Smooth muscle cell (in vitro differentiated cells): ENCODE measurements at regions not wholly inside any gene's neighbourhood (a gene's known extent, or its start where the extent isn't known, plus 50 kb on each side); places are given as distances from the start of the nearest gene placed in this dataset.

Experiments used
- DNase-seq: peaks from one replicate; lab custom pipeline; 2025; ENCODE audit not compliant: unreplicated experiment; lab: John Stamatoyannopoulos, UW
- H2AFZ ChIP-seq: fragments of 200-600 bp; sonication (generic); 2 replicates; pipeline ENCODE4 v1.6.0; 2016; ENCODE audit warnings: antibody characterized with exemption, low read depth, mild to moderate bottlenecking
- H3F3A ChIP-seq: fragments of 200-600 bp; sonication (generic); 2 replicates; pipeline ENCODE4 v1.6.0; 2017; ENCODE audit warnings: antibody characterized with exemption, low read depth
- H3K27ac ChIP-seq: fragments of 200-600 bp; sonication (generic); 2 replicates; pipeline ENCODE4 v1.5.1; 2016; ENCODE audit warnings: low read depth, mild to moderate bottlenecking
- H3K27me3 ChIP-seq: fragments of 200-600 bp; sonication (generic); 2 replicates; pipeline ENCODE4 v1.6.1; 2016; ENCODE audit warnings: low read depth, mild to moderate bottlenecking
- H3K36me3 ChIP-seq: fragments of 200-600 bp; sonication (generic); 2 replicates; pipeline ENCODE4 v1.5.1; 2016; ENCODE audit warnings: low read depth
- H3K4me1 ChIP-seq: fragments of 200-600 bp; sonication (generic); 2 replicates; pipeline ENCODE4 v1.5.1; 2016; ENCODE audit warnings: low read depth
- H3K4me2 ChIP-seq: fragments of 200-600 bp; sonication (generic); 2 replicates; pipeline ENCODE4 v1.6.0; 2016; ENCODE audit warnings: mild to moderate bottlenecking
- H3K4me3 ChIP-seq: fragments of 200-600 bp; sonication (generic); 2 replicates; pipeline ENCODE4 v1.5.1; 2016; ENCODE audit warnings: mild to moderate bottlenecking
- H3K79me2 ChIP-seq: fragments of 200-600 bp; sonication (generic); 2 replicates; pipeline ENCODE4 v1.6.0; 2016; ENCODE audit warnings: low read depth, mild to moderate bottlenecking
- H3K9ac ChIP-seq: fragments of 200-600 bp; sonication (generic); 2 replicates; pipeline ENCODE4 v1.6.0; 2016; ENCODE audit warnings: low read depth
- H3K9me3 ChIP-seq: fragments of 200-600 bp; sonication (generic); replicated peaks from 2 replicates; pipeline ENCODE4 v1.5.1; 2016; ENCODE audit warnings: low read depth
- H4K20me1 ChIP-seq: fragments of 200-600 bp; sonication (generic); 2 replicates; pipeline ENCODE4 v1.6.0; 2016; ENCODE audit warnings: low read depth
- WGBS: methylation state at CpG from one replicate; pipeline ENCODE4 v1.1.7; 2016; ENCODE audit warnings: low lambda C conversion rate; 5-methylcytosine and 5-hydroxymethylcytosine counted together
- TF ChIP-seq, protein P1 (sequence below): fragments of 200-600 bp; sonication (generic); IDR thresholded peaks from 2 replicates; pipeline ENCODE4 v1.5.1; 2017; ENCODE audit warnings: borderline replicate concordance, mild to moderate bottlenecking, antibody characterized with exemption; ENCODE audit not compliant: insufficient read depth, poor library complexity, severe bottlenecking

- TF ChIP-seq, protein P1, sequence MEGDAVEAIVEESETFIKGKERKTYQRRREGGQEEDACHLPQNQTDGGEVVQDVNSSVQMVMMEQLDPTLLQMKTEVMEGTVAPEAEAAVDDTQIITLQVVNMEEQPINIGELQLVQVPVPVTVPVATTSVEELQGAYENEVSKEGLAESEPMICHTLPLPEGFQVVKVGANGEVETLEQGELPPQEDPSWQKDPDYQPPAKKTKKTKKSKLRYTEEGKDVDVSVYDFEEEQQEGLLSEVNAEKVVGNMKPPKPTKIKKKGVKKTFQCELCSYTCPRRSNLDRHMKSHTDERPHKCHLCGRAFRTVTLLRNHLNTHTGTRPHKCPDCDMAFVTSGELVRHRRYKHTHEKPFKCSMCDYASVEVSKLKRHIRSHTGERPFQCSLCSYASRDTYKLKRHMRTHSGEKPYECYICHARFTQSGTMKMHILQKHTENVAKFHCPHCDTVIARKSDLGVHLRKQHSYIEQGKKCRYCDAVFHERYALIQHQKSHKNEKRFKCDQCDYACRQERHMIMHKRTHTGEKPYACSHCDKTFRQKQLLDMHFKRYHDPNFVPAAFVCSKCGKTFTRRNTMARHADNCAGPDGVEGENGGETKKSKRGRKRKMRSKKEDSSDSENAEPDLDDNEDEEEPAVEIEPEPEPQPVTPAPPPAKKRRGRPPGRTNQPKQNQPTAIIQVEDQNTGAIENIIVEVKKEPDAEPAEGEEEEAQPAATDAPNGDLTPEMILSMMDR = no peak
- Histone ChIP-seq H3K27me3 (no peaks in the 10 kb centered on the region), H3K79me2 (no peaks in the 10 kb centered on the region), H3K9ac (no peak overlapping the region), H3K27ac (no peak overlapping the region), H3K4me2 (no peak overlapping the region), H3K4me3 (no peak overlapping the region), H3K36me3 (no peaks in the 10 kb centered on the region), H2AFZ (no peak overlapping the region), H3K9me3 (no peaks in the 10 kb centered on the region), H3K4me1 (no peaks in the 10 kb centered on the region), H3F3A (no peaks in the 10 kb centered on the region), H4K20me1 (no peaks in the 10 kb centered on the region)
- 76% methylated on average over 1 of the region's 1 CpG for WGBS
- DNase-seq = no peak
These were observed 389.5 kb downstream of the HTR1A start for GRCh38 chr5:63572740-63573139.

- Histone ChIP-seq H4K20me1 (no peaks in the 10 kb centered on the region), H3K36me3 (no peaks in the 10 kb centered on the region), H3K9ac (no peak overlapping the region), H3K79me2 (no peaks in the 10 kb centered on the region), H3F3A (no peaks in the 10 kb centered on the region), H3K4me1 (no peaks in the 10 kb centered on the region), H3K27ac (no peak overlapping the region), H2AFZ (no peak overlapping the region), H3K4me2 (no peak overlapping the region), H3K9me3 (no peaks in the 10 kb centered on the region), H3K4me3 (no peak overlapping the region), H3K27me3 (no peaks in the 10 kb centered on the region)
- TF ChIP-seq, protein P1 = no peak
- WGBS = 75% methylated on average over 12 of the region's 12 CpGs
- no peak for DNase-seq
These were observed 391.5 kb downstream of the HTR1A start for GRCh38 chr5:63570752-63571151.

GRCh38 chr5:63564789-63565188, 397.5 kb downstream of the HTR1A start:
- Histone ChIP-seq H4K20me1 (no peaks in the 10 kb centered on the region), H3K9ac (no peak overlapping the region), H3F3A (no peaks in the 10 kb centered on the region), H3K27ac (no peak overlapping the region), H3K36me3 (no peaks in the 10 kb centered on the region), H3K4me1 (no peaks in the 10 kb centered on the region), H3K4me2 (no peak overlapping the region), H3K4me3 (no peak overlapping the region), H3K27me3 (no peaks in the 10 kb centered on the region), H3K9me3 (no peaks in the 10 kb centered on the region), H2AFZ (no peak overlapping the region), H3K79me2 (no peaks in the 10 kb centered on the region)
- no peak for DNase-seq
- WGBS = 75% methylated on average over 3 of the region's 3 CpGs
- TF ChIP-seq, protein P1 = no peak
